A673 (cell line): ENCODE measurements at regions not wholly inside any gene's neighbourhood (a gene's known extent, or its start where the extent isn't known, plus 50 kb on each side); places are given as distances from the start of the nearest gene placed in this dataset.

Experiments used
- CTCF ChIP-seq: fragments of 300-800, 200-600 bp; sonication (generic); conservative IDR thresholded peaks from 2 replicates; pipeline ENCODE4 v1.5.1; 2017; ENCODE audit warnings: low read depth, mild to moderate bottlenecking, antibody characterized with exemption, low read length, moderate library complexity, mixed read lengths
- EZH2 ChIP-seq: fragments of 200-600 bp; sonication (generic); IDR thresholded peaks from 2 replicates; pipeline ENCODE4 v1.6.1; 2017; ENCODE audit warnings: borderline replicate concordance, low read depth, mild to moderate bottlenecking, mixed read lengths, antibody characterized with exemption, low read length; ENCODE audit not compliant: poor library complexity, severe bottlenecking

DNA sequence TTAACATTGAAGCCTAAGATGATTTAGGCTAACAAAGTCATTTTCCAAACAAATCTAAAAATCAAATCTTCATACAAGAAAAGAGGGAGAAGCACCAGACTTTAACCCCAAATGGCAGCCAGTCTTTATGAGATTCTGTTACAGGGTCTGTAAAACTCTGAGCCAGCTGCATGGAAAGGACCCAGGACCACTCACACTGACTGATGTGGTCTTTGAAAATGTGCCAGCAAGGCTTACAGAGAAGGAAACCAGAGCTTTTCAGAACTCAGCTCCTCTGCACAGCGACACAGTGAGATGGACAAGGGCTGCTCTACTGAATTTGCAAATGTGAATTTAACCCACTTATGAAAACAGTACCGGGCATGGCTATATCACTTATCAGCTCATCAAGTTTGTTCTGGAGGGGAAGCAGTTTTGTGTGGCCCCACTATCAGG lies 98.8 kb upstream of the SERP2 start:
- TF ChIP-seq EZH2: no peak
- TF ChIP-seq CTCF: no peak
